ENCODE measurements at regions not wholly inside any gene's neighbourhood (a gene's known extent, or its start where the extent isn't known, plus 50 kb on each side); places are given as distances from the start of the nearest gene placed in this dataset.
"Not testable (repeated sequence)": the region's sequence is repeated elsewhere in the genome, so short reads cannot be mapped to it uniquely, and the experiment has no call there.

DNA sequence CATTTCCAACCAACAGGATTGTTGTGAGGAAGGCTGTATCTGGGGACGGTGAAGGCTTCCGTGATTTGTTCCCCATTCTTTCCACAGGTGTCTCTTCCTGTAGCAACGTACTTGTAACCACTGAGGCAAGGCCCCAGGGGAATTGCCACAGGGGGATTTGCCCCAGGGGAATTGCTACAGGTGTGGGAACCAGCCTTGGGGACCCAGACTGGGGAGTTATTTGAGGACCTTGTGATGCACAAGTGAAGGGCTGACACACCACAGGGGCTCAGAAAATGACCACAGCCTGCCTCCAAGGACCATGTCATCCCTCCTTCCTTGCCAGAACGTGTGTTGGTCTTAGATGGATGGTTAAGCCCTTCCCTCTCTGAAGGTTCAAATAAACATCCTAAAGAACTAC lies 131.4 kb upstream of the RGS6 start:
- Histone ChIP-seq H3K9ac (ENCODE audit: low read depth, low read length) (no peak overlapping the region), H3K4me1 (ENCODE audit: insufficient read depth, low read length) (peaks cover 8% of the 10 kb centered on the region), H3K4me2 (ENCODE audit: insufficient read depth, low read length) (no peak overlapping the region), H3K36me3 (ENCODE audit: insufficient read depth, low read length) (no peaks in the 10 kb centered on the region), H3K9me3 (ENCODE audit: insufficient read depth, low read length, severe bottlenecking) (no peaks in the 10 kb centered on the region), H3K27me3 (ENCODE audit: insufficient read depth, low read length, poor library complexity) (no peaks in the 10 kb centered on the region), H4K20me1 (ENCODE audit: insufficient read depth, low read length) (no peaks in the 10 kb centered on the region), H3K4me3 (ENCODE audit: low read depth in 1 of 2, low read length in 2 of 2) (no peak overlapping the region), H3K27ac (ENCODE audit: low read length) (no peak overlapping the region), H3K79me2 (ENCODE audit: insufficient read depth, low read length) (no peaks in the 10 kb centered on the region), H2AFZ (ENCODE audit: low read depth, low read length) (no peak overlapping the region)
- DNase-seq (peak; percentile 50), ATAC-seq (ENCODE audit: insufficient read depth, low read depth) (peak; percentile 52; the same call in 2 of the 3 replicates)
- TF ChIP-seq EZH2 (IDR thresholded peaks at IDR 0.05; ENCODE audit: borderline replicate concordance, low read depth, low read length, severe bottlenecking) = no peak
- TF ChIP-seq, protein P1, sequence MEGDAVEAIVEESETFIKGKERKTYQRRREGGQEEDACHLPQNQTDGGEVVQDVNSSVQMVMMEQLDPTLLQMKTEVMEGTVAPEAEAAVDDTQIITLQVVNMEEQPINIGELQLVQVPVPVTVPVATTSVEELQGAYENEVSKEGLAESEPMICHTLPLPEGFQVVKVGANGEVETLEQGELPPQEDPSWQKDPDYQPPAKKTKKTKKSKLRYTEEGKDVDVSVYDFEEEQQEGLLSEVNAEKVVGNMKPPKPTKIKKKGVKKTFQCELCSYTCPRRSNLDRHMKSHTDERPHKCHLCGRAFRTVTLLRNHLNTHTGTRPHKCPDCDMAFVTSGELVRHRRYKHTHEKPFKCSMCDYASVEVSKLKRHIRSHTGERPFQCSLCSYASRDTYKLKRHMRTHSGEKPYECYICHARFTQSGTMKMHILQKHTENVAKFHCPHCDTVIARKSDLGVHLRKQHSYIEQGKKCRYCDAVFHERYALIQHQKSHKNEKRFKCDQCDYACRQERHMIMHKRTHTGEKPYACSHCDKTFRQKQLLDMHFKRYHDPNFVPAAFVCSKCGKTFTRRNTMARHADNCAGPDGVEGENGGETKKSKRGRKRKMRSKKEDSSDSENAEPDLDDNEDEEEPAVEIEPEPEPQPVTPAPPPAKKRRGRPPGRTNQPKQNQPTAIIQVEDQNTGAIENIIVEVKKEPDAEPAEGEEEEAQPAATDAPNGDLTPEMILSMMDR (IDR thresholded peaks at IDR 0.05; ENCODE audit: borderline replicate concordance, extremely low read depth, low read length, poor library complexity, severe bottlenecking) = no peak

DNA sequence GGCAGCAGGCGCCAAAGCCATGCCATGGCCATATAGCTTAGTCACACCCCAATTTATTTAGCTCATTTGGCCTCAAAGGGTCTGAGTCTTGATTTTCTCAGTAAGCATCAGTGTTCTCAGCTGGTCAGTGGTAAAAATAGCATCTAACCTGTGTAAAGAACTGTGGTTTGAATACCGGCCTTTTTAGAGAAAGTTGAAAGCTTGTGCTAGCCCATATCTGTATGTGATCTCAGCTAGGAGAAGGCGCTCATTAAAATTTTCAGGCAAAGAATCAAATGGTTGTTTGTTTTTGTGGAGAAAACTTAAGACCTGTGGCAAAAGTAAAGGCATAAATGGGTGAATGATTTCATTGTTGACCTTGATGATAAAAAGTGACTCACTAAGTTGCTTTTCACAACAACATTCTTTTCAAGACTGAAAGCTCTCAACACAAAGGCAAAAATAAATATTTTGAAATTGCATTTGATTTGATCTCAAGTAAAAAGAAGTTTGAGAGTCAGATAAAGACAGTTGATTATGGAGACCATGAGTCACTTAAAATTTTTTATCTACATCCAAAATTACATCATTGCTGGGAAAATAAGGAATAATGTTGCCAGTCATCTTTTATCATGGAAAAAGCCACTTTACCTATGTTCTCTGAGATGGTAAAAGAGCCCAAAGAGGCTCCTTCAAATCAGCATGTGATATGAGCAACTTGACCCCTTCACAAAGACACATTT lies 128.5 kb upstream of the RGS6 start:
- no peak overlapping the region for H3K27ac ChIP-seq (ENCODE audit: low read length)
- H4K20me1 ChIP-seq (ENCODE audit: insufficient read depth, low read length) = no peaks in the 10 kb centered on the region
- no peak for TF ChIP-seq EZH2 (IDR thresholded peaks at IDR 0.05; ENCODE audit: borderline replicate concordance, low read depth, low read length, severe bottlenecking)
- TF ChIP-seq, protein P1 (IDR thresholded peaks at IDR 0.05; ENCODE audit: borderline replicate concordance, extremely low read depth, low read length, poor library complexity, severe bottlenecking) = no peak
- H3K79me2 ChIP-seq (ENCODE audit: insufficient read depth, low read length) = no peaks in the 10 kb centered on the region
- no peak overlapping the region for H3K4me2 ChIP-seq (ENCODE audit: insufficient read depth, low read length)
- H3K9me3 ChIP-seq (ENCODE audit: insufficient read depth, low read length, severe bottlenecking) = no peaks in the 10 kb centered on the region
- no peak overlapping the region for H3K4me3 ChIP-seq (ENCODE audit: low read depth in 1 of 2, low read length in 2 of 2)
- H3K36me3 ChIP-seq (ENCODE audit: insufficient read depth, low read length) = no peaks in the 10 kb centered on the region
- no peak for DNase-seq
- ATAC-seq (ENCODE audit: insufficient read depth, low read depth) = no peak
- no peaks in the 10 kb centered on the region for H3K27me3 ChIP-seq (ENCODE audit: insufficient read depth, low read length, poor library complexity)
- H3K4me1 ChIP-seq (ENCODE audit: insufficient read depth, low read length) = peaks cover 8% of the 10 kb centered on the region
- no peak overlapping the region for H3K9ac ChIP-seq (ENCODE audit: low read depth, low read length)
- H2AFZ ChIP-seq (ENCODE audit: low read depth, low read length) = no peak overlapping the region

- Histone ChIP-seq H3K27me3 (ENCODE audit: insufficient read depth, low read length, poor library complexity) (no peaks in the 10 kb centered on the region), H3K4me1 (ENCODE audit: insufficient read depth, low read length) (peaks cover 8% of the 10 kb centered on the region), H3K4me3 (ENCODE audit: low read depth in 1 of 2, low read length in 2 of 2) (no peak overlapping the region), H4K20me1 (ENCODE audit: insufficient read depth, low read length) (no peaks in the 10 kb centered on the region), H2AFZ (ENCODE audit: low read depth, low read length) (no peak overlapping the region), H3K79me2 (ENCODE audit: insufficient read depth, low read length) (no peaks in the 10 kb centered on the region), H3K4me2 (ENCODE audit: insufficient read depth, low read length) (no peak overlapping the region), H3K36me3 (ENCODE audit: insufficient read depth, low read length) (no peaks in the 10 kb centered on the region), H3K27ac (ENCODE audit: low read length) (no peak overlapping the region), H3K9me3 (ENCODE audit: insufficient read depth, low read length, severe bottlenecking) (no peaks in the 10 kb centered on the region), H3K9ac (ENCODE audit: low read depth, low read length) (no peak overlapping the region)
- TF ChIP-seq, protein P1 (IDR thresholded peaks at IDR 0.05; ENCODE audit: borderline replicate concordance, extremely low read depth, low read length, poor library complexity, severe bottlenecking) = no peak
- TF ChIP-seq EZH2 (IDR thresholded peaks at IDR 0.05; ENCODE audit: borderline replicate concordance, low read depth, low read length, severe bottlenecking) = no peak
- no peak for DNase-seq
- ATAC-seq (ENCODE audit: insufficient read depth, low read depth) = no peak
Measured at GRCh38 chr14:71804992-71805391, 127.2 kb upstream of the RGS6 start.

- H3K9ac ChIP-seq (ENCODE audit: low read depth, low read length); DNase-seq; H3K4me3 ChIP-seq (ENCODE audit: low read depth in 1 of 2, low read length in 2 of 2); H2AFZ ChIP-seq (ENCODE audit: low read depth, low read length); H3K36me3 ChIP-seq (ENCODE audit: insufficient read depth, low read length); H4K20me1 ChIP-seq (ENCODE audit: insufficient read depth, low read length); H3K4me2 ChIP-seq (ENCODE audit: insufficient read depth, low read length); H3K79me2 ChIP-seq (ENCODE audit: insufficient read depth, low read length); H3K27me3 ChIP-seq (ENCODE audit: insufficient read depth, low read length, poor library complexity); H3K9me3 ChIP-seq (ENCODE audit: insufficient read depth, low read length, severe bottlenecking); H3K27ac ChIP-seq (ENCODE audit: low read length); H3K4me1 ChIP-seq (ENCODE audit: insufficient read depth, low read length); ATAC-seq (ENCODE audit: insufficient read depth, low read depth): not testable (repeated sequence)
Measured at GRCh38 chr14:71807049-71807448, 125.2 kb upstream of the RGS6 start.

DNA sequence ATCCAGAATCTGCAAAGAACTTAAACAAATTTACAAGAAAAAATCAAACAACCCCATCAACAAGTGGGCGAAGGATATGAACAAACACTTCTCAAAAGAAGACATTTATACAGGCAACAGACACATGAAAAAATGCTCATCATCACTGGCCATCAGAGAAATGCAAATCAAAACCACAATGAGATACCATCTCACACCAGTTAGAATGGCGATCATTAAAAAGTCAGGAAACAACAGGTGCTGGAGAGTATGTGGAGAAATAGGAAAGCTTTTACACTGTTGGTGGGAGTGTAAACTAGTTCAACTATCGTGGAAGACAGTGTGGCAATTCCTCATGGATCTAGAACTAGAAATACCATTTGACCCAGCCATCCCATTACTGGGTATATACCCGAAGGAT lies 121.4 kb upstream of the RGS6 start:
- not testable (repeated sequence) for H2AFZ ChIP-seq (ENCODE audit: low read depth, low read length); H3K9ac ChIP-seq (ENCODE audit: low read depth, low read length); H3K4me3 ChIP-seq (ENCODE audit: low read depth in 1 of 2, low read length in 2 of 2); DNase-seq; ATAC-seq (ENCODE audit: insufficient read depth, low read depth); H3K27ac ChIP-seq (ENCODE audit: low read length); H3K36me3 ChIP-seq (ENCODE audit: insufficient read depth, low read length); H3K79me2 ChIP-seq (ENCODE audit: insufficient read depth, low read length); H3K4me2 ChIP-seq (ENCODE audit: insufficient read depth, low read length); H4K20me1 ChIP-seq (ENCODE audit: insufficient read depth, low read length); H3K27me3 ChIP-seq (ENCODE audit: insufficient read depth, low read length, poor library complexity); H3K4me1 ChIP-seq (ENCODE audit: insufficient read depth, low read length); H3K9me3 ChIP-seq (ENCODE audit: insufficient read depth, low read length, severe bottlenecking)

All from DND-41 (cell line).